Caki2 (cell line): ENCODE measurements at regions not wholly inside any gene's neighbourhood (a gene's known extent, or its start where the extent isn't known, plus 50 kb on each side); places are given as distances from the start of the nearest gene placed in this dataset.

Source experiments
- DNase-seq: peaks from one replicate; pipeline ENCODE4 v3.0.0-alpha.2; 2015; ENCODE audit warnings: low read depth
- in situ Hi-C: cut with HindIII; loops from 2 replicates; pipeline ENCODE4 v1.10.0; 2016; ENCODE audit warnings: low sequenced_read_pairs, low pct_unique_long_range_greater_than_20kb, mixed read lengths

DNA sequence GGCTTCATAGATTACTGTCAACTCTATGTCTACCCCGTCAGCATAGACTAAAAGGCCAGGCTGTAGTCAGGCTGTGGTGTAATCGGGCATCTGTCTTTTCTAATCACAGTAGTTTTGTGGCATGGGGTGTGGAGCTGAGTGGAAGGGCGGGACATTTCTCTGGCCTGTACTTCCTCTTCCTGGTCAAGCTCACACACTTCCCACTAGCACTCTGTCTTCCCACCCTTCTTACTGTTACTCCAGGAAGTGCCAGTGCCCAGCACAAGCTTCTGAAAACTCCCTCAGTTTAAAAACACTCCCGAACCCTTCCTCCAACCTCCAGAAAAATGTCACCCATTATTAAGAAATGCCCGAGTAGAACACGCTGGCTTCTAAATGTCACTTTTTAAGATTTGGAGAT is 229.8 kb downstream of the KLF5 start:
- in situ Hi-C loops = no loop called here
- no peak for DNase-seq

DNA sequence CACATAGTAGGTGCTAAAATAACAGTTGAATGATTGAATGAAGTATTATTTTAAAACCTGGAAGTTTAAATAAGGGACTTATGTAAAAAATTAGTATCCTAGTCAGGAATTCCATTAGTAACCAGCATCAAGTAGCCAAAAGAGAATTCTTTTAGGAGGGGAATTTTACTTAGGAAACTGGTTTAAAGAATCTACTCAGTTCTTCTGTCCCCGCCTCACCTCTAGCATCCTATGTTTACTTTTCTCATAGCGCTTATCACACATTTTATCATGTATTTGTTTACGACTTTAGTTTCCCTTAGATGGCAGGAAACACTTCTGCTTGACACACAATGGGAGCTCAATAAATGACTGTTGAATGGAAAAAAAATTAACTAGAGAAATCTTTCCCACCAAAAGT is 229.0 kb downstream of the KLF5 start:
- DNase-seq = no peak
- in situ Hi-C loops = no loop called here

DNA sequence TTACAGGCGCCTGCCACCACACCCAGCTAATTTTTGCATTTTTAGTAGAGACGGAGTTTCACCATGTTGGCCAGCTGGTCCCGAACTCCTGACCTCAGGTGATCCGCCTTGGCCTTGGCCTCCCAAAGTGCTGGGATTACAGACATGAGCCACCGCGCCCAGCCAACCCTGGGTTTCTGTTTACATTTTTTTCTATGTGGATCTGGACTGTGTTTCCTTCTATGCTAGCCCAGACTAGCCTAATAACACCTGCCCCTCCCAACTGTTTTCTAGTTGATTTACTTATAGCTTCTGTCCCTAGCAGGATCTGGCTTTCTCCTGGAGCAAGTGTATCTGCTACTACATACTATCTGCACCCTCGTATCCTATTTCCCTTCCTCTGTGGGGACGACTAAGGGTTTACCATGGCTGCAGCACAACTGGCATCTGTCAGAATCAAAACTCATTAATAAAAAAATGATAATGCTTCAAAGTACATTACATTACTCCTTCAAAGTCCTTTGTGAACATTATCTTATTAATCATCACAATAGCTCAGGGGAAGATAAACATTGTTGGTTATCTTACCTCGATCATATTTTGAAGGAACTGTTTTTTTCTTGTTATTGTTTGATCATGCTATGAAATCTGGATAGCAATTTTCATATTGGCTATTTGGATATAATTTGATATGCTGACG is 228.3 kb downstream of the KLF5 start:
- in situ Hi-C loops = no loop called here
- no peak for DNase-seq

DNA sequence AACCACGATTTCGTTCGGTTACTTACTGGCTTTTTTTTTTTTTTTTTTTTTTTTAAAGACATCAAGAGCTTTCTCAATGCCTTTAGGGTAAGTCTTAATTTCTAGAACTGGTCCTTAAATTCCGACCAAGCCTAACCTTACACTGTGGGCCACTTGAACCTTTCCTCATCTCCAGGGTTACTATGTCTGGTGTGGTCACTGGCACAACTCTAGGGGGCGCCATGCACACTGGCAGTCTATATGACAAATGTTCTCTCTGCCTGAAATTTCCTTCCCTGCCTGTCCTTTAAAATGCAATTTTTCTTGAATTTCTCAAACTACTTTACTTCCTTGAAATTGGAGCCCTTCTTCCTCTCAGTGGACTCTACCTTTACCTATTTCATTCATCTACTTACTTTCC is 227.4 kb downstream of the KLF5 start:
- in situ Hi-C loops = no loop called here
- DNase-seq = no peak

DNA sequence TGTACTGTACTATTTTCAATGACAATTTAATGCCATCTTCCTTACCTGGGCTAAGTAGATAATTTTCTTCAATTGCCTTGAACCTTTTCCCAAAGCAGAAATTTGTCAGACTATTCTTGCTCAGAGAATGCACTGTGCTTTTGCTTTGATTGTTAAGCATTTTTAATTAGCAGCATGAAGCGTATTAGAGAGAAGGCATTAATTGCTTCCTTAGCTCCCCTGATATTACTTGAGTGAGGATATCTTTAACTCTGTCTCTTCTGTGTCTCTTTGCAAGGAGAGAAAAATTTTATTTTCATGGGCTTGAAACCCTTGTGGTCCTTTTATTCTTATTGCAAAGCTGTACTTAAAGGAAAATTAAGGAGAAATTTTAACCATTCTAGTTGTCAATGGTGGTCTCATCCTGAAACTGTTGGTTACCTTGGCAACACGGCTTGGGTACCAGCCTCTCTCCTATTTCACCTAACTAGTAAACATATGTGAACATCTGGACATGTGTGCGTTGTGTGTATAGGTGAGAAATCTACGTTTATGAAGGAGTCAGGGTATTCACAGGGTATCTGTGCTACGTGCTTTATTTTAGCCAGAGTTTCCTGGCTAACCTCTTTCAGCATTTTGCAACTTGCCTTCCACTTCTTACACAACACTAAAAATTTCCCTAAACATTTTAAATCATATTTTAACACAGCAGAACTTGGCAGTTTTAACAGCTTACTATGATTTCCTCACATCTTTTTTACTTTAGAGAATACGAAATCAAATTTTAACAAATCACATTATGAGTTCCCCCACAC is 225.5 kb downstream of the KLF5 start:
- in situ Hi-C loops = no loop called here

DNA sequence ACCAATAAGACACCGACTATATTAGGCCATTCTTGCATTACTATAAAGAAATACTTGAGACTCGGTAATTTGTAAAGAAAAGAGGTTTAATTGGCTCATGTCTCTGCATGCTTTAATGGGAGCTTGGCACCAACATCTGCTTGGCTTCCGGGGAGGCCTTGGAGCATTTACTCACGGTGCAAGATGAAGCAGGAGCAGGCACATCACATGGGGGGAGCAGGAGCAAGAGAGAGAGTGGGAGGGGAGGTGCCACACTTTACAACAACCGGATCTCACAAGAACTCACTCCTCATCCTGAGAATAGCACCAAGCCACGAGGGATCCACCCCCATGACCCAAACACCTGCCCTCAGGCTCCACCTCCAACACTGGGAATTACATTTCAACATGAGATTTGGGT is 224.8 kb downstream of the KLF5 start:
- in situ Hi-C loops = no loop called here
- no peak for DNase-seq

More for the DNA sequence above, 225.5 kb downstream of the KLF5 start:
- DNase-seq = no peak

DNA sequence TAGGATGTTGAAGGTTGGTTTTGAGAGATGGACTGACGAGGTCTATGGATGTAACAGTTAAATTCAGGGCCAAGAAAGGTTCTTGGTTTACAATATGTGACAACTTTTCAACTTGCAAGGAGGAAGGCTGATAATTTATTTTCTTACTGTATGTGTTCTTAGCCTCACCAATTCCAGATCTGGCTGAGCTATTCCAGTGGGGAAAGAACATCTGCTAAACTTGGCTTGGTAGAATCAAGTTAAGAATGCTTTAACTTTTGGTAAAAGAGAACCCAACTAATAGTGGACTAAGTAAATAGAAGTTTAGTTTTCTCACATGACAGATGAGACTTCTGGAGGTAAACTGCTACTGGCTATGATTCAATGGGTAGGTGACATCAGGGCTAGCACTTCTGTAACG is 222.9 kb downstream of the KLF5 start:
- in situ Hi-C loops = no loop called here
- DNase-seq = no peak

DNA sequence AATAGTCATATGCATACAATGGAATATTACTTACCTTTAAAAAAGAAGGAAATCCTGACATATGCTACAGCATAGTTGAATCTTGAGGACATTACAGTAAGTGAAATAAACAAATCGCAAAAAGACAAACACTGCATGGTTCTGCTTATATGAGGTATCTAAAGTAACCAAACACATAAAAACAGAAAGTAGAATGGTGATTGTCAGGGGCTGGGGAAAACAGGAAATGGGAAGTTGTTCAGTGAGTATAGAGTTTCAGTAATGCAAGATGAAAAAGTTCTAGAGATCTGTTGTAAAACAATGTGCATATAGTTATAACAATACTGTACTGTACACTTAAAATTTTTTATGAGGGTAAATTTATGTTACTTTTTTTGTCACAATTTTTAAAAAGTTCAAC is 219.4 kb downstream of the KLF5 start:
- in situ Hi-C loops = no loop called here
- no peak for DNase-seq

DNA sequence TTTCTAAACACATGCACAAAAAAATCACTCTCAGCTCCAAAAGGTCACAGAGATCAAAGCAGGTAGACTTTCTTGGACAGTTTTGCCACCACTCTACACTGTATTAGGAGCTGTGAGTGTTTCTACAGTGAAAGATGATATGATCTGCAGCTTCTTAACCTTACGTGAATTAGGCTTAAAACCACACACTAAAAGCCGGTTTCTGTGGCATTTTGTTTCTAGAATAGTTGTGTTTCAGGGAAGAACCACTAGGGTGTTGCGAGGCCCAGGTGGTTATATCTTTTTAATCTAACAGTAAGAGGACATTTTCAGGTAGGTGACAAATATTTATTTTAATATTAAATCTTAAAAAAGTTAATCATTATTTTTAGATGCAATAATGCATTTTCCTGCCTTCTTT is 216.4 kb downstream of the KLF5 start:
- in situ Hi-C loops = no loop called here
- DNase-seq = no peak

DNA sequence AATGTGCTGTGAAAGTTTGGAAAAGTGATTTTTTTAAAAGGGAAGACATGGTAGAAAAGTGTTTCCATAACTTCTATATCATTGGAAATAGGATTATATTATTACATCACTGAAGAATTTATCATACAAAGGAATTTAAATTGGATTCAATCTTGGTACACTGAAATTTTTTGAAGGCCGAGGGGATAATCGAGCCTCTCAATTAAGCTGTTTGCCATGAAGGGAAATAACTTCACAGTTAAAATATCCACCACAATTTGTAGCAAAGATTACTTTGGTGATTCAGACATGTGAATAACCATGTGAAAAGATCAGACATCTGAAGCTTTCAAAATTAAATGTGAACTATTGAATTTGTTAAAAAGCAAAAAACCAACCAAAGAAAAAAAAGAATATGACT is 215.3 kb downstream of the KLF5 start:
- in situ Hi-C loops = no loop called here
- DNase-seq = no peak

DNA sequence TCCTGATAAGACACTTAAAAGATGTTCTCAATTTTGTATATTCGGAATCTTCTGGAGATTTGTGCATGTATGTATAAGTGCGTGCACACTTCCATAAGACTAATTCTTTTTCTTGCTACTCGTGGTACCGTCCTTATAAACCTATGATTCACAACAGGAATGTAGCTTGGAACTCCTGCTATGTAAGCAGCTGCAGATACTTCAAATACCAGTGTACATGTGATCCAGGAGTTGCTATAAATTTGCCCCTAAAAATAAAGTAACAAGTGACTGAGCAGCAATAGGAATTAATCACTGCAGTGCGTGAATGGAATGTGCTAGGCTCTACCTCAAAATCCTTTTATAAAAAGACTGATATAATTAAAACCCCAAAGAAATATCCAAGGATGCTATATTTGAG is 214.9 kb downstream of the KLF5 start:
- peak; percentile 30 for DNase-seq
- in situ Hi-C loops = no loop called here

DNA sequence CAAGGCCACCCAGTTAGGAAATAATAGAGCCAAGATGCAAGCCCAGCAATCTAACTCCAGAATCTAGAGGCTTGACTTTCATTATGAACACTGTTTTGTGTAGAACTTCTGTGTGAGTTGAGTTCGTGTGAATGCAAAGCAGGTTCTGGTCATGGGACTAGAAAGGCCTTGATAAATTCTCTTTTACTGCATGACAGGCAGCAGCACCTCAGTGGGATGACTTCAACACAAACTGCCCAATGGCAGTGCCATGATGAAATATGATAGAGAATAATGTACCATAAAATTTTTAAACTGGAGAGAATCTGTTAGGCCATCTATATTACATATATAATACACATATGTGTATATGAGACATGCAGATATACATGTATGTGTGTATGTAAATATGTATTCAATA is 214.5 kb downstream of the KLF5 start:
- in situ Hi-C loops = no loop called here
- DNase-seq = no peak

DNA sequence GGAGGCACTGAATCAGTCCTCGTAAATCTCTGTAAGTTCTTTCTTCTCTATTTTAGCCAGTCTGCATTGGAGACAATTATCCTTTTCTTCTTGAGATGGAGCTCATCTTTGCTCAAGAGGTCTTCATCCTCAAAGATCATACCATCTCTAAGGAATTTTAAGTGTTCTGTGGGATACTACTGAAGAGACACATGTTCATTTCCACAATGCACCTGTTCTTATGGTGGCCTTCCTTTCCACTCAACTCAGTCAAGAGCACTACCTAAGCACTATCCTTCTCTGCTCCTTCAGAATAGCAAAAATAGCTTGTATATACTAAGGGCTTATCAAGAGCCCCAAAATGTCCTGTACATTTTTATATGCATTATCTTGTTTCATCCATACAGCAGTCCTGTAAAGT is 214.0 kb downstream of the KLF5 start:
- no peak for DNase-seq
- in situ Hi-C loops = no loop called here

DNA sequence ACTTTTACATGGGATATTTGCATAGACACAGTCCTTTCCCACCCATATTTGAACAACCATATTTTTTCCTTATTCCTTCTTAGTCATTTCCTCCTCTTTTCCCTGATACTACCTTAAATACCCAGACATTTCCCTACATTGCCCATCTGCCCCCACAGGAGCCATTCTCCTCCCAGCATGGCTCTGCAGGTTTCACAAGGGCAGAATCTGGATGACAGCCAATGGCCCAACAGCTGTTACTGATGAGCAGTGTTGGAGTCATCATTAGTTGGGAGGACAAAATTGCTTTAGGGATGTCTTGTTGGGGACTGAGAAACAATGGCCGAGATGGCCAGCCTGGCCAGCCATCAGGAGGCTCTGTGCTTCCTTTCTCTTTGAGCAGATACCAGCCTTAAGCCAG is 209.5 kb downstream of the KLF5 start:
- in situ Hi-C loops = no loop called here
- no peak for DNase-seq

DNA sequence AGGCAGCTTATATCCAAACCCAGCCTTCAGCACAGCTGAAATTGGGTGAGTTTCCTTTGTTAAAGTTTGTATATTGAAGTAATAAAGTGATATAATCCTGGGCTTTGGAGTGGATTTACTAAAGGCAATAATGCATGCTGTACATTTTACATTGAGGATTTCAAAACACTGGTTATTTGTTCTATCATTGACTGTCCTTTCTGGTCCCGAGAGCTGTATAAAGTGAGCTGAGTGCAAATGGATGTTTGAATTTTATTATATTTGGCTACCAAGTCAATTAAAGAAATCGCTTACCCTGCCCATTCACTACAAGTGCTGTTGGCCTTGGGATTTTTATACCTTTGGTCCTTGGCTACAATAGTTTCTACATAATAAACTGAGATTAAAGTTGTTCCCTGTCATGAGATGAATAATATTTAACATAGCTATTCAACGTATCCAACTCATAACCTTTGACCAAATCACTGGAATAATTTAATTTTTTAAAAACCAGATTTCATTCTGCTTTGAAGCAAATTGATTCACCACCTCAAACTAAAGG is 207.9 kb downstream of the KLF5 start:
- in situ Hi-C loops = no loop called here

DNA sequence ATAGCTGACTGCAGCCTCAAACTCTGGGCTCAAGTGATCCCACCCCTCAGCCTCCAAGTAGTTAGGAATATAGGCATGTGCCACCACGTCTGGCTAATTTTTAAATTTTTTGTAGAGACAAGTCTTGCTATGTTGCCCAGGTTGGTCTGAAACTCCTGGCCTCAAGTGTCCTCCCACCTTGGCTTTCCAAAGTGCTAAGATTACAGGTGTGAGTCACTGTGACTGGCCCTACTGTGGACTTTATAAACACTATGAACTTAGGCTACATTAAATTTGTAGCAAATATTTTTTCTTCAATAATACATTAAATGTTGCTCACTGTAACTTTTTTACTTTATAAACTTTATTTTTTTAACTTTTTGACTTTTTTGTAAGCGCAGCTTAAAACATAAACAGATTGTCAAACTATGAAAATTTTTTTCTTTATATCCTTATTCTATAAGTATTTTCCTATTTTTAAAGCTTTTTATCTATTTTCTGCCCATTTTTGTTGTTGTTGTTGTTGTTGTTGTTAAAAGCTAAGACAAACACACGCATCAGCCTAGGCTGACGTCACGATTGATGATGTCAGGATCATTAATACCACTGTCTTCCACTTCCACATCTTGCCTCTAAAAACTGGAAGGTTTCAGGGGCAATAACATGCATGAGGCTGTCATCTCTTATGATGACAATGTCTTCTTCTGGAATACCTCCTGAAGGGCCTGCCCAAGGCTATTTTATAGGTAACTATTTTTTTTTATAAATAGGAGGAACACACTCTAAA is 204.2 kb downstream of the KLF5 start:
- no peak for DNase-seq
- in situ Hi-C loops = no loop called here

More for the DNA sequence above, 207.9 kb downstream of the KLF5 start:
- no peak for DNase-seq

DNA sequence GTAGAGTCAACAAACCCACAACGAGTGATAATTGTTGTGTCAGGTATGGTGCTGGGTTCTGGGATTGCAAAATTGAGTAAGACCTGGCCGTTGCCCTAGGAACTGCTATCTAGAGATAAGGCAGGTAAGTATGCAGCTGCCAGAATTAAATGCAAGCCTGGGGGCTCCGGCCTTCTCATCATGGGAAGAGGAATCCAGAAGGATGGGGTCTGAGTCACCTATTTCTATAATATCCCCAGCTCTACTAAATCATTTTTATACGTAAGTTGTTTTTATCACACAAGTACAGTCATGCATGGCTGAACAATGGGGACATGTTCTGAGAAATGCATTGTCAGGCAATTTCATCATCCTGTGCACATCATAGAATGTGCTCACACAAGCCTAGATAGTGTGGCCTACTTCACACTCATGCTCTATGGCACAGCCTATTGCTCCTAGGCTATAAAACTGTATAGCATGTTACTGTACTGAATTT is 203.0 kb downstream of the KLF5 start:
- no peak for DNase-seq
- in situ Hi-C loops = no loop called here

DNA sequence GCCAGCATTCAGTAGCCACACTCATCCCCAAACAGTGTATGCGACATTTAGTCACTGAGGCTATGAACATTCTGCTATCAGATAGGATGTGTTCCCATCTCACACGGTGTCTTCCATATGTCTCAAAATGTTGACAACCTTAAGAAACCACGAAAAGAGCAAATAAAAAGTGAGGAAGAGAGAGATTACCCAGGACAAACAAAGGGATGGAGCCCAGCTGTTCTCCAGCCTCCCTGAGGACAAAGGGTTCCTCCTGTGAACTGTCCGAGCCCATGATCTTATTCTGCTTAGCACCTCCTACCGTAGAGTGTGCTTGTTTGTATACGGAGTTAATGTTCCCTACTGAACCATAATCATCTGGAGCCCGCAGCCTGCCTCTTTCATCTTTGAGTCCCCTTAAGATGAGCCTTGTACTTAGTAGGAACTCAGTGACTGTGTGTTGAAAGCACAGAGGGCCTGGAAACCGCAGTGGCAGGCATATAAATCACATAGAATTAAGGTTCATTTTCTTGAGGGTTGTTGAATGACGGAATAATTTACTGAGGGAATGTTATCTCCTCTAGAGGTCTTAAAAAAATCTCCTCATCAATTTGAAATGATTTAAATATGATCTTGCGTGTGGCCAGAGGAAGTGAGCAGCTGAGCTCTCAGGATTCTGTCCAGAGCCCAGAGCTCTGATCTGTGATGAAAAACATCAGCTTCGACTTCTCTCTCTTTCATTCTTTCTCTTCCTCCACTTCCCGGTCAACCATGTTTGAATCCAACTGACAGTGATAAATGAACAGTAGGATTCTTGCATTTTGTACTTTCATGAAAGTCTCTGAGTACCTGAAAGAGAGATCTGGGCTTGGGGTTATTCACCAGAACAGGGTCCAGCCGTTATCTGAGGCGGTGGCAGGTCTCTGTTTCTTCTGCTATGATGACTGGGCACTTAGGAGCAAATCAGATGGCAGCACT is 200.5 kb downstream of the KLF5 start:
- in situ Hi-C loops = no loop called here
- no peak for DNase-seq
